ENCODE measurements at regions not wholly inside any gene's neighbourhood (a gene's known extent, or its start where the extent isn't known, plus 50 kb on each side); places are given as distances from the start of the nearest gene placed in this dataset.

GRCh38 chr5:30874241-30875034 is 319.0 kb upstream of the CDH6 start:
- WGBS, 2 donors, result 69 to 78% methylated on average over 10 of the region's 10 CpGs
- intact Hi-C loops (cut with DNase I; ENCODE audit: low total_unique reads), result no loop called here
- Histone ChIP-seq H3K27me3 (no peaks in the 10 kb centered on the region), H3K9me3 (no peaks in the 10 kb centered on the region), H3K36me3 (ENCODE audit: low read depth, missing control alignments) (no peaks in the 10 kb centered on the region), H3K4me1 (no peaks in the 10 kb centered on the region), H3K4me3 (no peak overlapping the region), H3K27ac (no peak overlapping the region)
- no peak for DNase-seq
- TF ChIP-seq CTCF (IDR thresholded peaks at IDR 0.05), result no peak
- TF ChIP-seq POLR2A (IDR thresholded peaks at IDR 0.05), result no peak

GRCh38 chr5:30871196-30871595 is 322.3 kb upstream of the CDH6 start:
- no peak for DNase-seq
- no peaks in the 10 kb centered on the region for H3K4me1 ChIP-seq
- 69 to 76% methylated on average over 3 of the region's 3 CpGs for WGBS, 2 donors
- H3K27ac ChIP-seq, result no peak overlapping the region
- no peaks in the 10 kb centered on the region for H3K27me3 ChIP-seq
- intact Hi-C loops (cut with DNase I; ENCODE audit: low total_unique reads), result no loop called here
- H3K36me3 ChIP-seq (ENCODE audit: low read depth, missing control alignments), result no peaks in the 10 kb centered on the region
- H3K4me3 ChIP-seq, result no peak overlapping the region
- TF ChIP-seq CTCF (IDR thresholded peaks at IDR 0.05) (no peak), POLR2A (IDR thresholded peaks at IDR 0.05) (no peak)
- no peaks in the 10 kb centered on the region for H3K9me3 ChIP-seq

- Histone ChIP-seq H3K4me1 (no peaks in the 10 kb centered on the region), H3K9me3 (no peaks in the 10 kb centered on the region), H3K4me3 (no peak overlapping the region), H3K36me3 (ENCODE audit: low read depth, missing control alignments) (no peaks in the 10 kb centered on the region), H3K27ac (no peak overlapping the region), H3K27me3 (no peaks in the 10 kb centered on the region)
- intact Hi-C loops (cut with DNase I; ENCODE audit: low total_unique reads), result no loop called here
- DNase-seq, result no peak
- TF ChIP-seq POLR2A (IDR thresholded peaks at IDR 0.05) (no peak), CTCF (IDR thresholded peaks at IDR 0.05) (no peak)
Measured at GRCh38 chr5:30867711-30868110, 325.8 kb upstream of the CDH6 start.

GRCh38 chr5:30866142-30866541 is 327.3 kb upstream of the CDH6 start:
- Histone ChIP-seq H3K4me1 (no peaks in the 10 kb centered on the region), H3K27me3 (no peaks in the 10 kb centered on the region), H3K4me3 (no peak overlapping the region), H3K9me3 (no peaks in the 10 kb centered on the region), H3K27ac (no peak overlapping the region), H3K36me3 (ENCODE audit: low read depth, missing control alignments) (no peaks in the 10 kb centered on the region)
- no peak for TF ChIP-seq CTCF (IDR thresholded peaks at IDR 0.05)
- TF ChIP-seq POLR2A (IDR thresholded peaks at IDR 0.05), result no peak
- intact Hi-C loops (cut with DNase I; ENCODE audit: low total_unique reads), result no loop called here
- 80 to 81% methylated on average over 8 of the region's 8 CpGs for WGBS, 2 donors
- DNase-seq, result no peak

GRCh38 chr5:30856242-30856641 is 337.2 kb upstream of the CDH6 start:
- Histone ChIP-seq H3K9me3 (no peaks in the 10 kb centered on the region), H3K36me3 (ENCODE audit: low read depth, missing control alignments) (no peaks in the 10 kb centered on the region), H3K4me3 (no peak overlapping the region), H3K4me1 (no peaks in the 10 kb centered on the region), H3K27me3 (no peaks in the 10 kb centered on the region), H3K27ac (no peak overlapping the region)
- DNase-seq, result no peak
- TF ChIP-seq POLR2A (IDR thresholded peaks at IDR 0.05) (no peak), CTCF (IDR thresholded peaks at IDR 0.05) (no peak)
- intact Hi-C loops (cut with DNase I; ENCODE audit: low total_unique reads), result no loop called here
- WGBS, 2 donors, result 94 to 98% methylated on average over 3 of the region's 3 CpGs

Data from testis (tissue), 2 donors.